ENCODE measurements at regions not wholly inside any gene's neighbourhood (a gene's known extent, or its start where the extent isn't known, plus 50 kb on each side); places are given as distances from the start of the nearest gene placed in this dataset.
A peak's percentile ranks its signal among the peaks of the same experiment; 100 is the strongest.

GRCh38 chr2:19545507-19545906, 187.1 kb upstream of the OSR1 start:
- H3K27ac ChIP-seq (ENCODE audit: control insufficient read depth, insufficient read depth) = no peak overlapping the region
- no peaks in the 10 kb centered on the region for H4K20me1 ChIP-seq (ENCODE audit: control insufficient read depth, insufficient read depth)
- H3K27me3 ChIP-seq (replicated peaks in 1 of 2; ENCODE audit: control insufficient read depth in 2 of 2, insufficient read depth in 2 of 2, low read length in 1 of 2) = no peaks in the 10 kb centered on the region; a peak in 1 of 4 replicates
- in situ Hi-C loops (cut with MboI) = no loop called here
- H3K4me3 ChIP-seq = no peak overlapping the region
- FAIRE-seq (peak; percentile 72), DNase-seq (ENCODE audit: low read depth, low spot score) (no peak), ATAC-seq (peak; percentile 79)
- no peaks in the 10 kb centered on the region for H3K36me3 ChIP-seq (ENCODE audit: control insufficient read depth in 2 of 2, insufficient read depth in 2 of 2, low read length in 1 of 2)
- no peaks in the 10 kb centered on the region for H3K9me3 ChIP-seq (replicated peaks; ENCODE audit: control insufficient read depth, insufficient read depth, low read length)
- RAD21 ChIA-PET (ENCODE audit: unreplicated experiment) = no interaction called here
- intact Hi-C loops (cut with micrococcal nuclease; ENCODE audit: unreplicated experiment) = loop anchor here (1.0 kb wide), 1 partner anchor 318 kb away; no protein-coding TSS in a partner anchor
- CTCF ChIA-PET = interaction anchor here (0.7 kb wide), 1 partner anchor 241 kb away, joined by 3 read pairs; no protein-coding TSS in a partner anchor
- SMC1A ChIA-PET (ENCODE audit: uncharacterized antibody, unreplicated experiment) = no interaction called here
- no peak overlapping the region for H3K4me2 ChIP-seq (ENCODE audit: control insufficient read depth, insufficient read depth)
- H2AFZ ChIP-seq (ENCODE audit: control insufficient read depth, low read depth, low read length) = no peak overlapping the region
- no TSS peak for BruUV-seq (replicated peaks)
- no peaks in the 10 kb centered on the region for H3K79me2 ChIP-seq (ENCODE audit: control insufficient read depth, insufficient read depth, low read length)
- TF ChIP-seq RAD21 (IDR thresholded peaks at IDR 0.05; ENCODE audit: insufficient read depth, low read depth, low read length) (peak; percentile 44), CTCF (IDR thresholded peaks at IDR 0.05 in 2 of 3, conservative IDR thresholded peaks at IDR 0.05 in 1 of 3; ENCODE audit: control insufficient read depth in 2 of 3, extremely low read depth in 1 of 3, insufficient read depth in 1 of 3, low read depth in 3 of 3, low read length in 3 of 3) (peak in 2 of 3 experiments; percentile 18 to 30; a peak in 3 of 6 replicates), NR2C2 (IDR thresholded peaks at IDR 0.05; ENCODE audit: borderline replicate concordance, control insufficient read depth, insufficient read length, low read depth) (no peak)
- H3K9ac ChIP-seq (ENCODE audit: control insufficient read depth, insufficient read depth, low read length) = no peak overlapping the region
- POLR2A ChIA-PET = no interaction called here
- 0% methylated on average over 4 of the region's 4 CpGs for WGBS (ENCODE audit: insufficient coverage, insufficient replicate concordance, low lambda C conversion rate, missing lambda C conversion rate)
- no peaks in the 10 kb centered on the region for H3K4me1 ChIP-seq (ENCODE audit: control insufficient read depth, insufficient read depth, low read length)

GRCh38 chr2:19543663-19544383, 185.4 kb upstream of the OSR1 start:
- Histone ChIP-seq H3K4me2 (ENCODE audit: control insufficient read depth, insufficient read depth) (no peak overlapping the region), H3K36me3 (ENCODE audit: control insufficient read depth in 2 of 2, insufficient read depth in 2 of 2, low read length in 1 of 2) (no peaks in the 10 kb centered on the region), H3K4me3 (no peak overlapping the region), H4K20me1 (ENCODE audit: control insufficient read depth, insufficient read depth) (no peaks in the 10 kb centered on the region), H3K79me2 (ENCODE audit: control insufficient read depth, insufficient read depth, low read length) (no peaks in the 10 kb centered on the region), H3K9ac (ENCODE audit: control insufficient read depth, insufficient read depth, low read length) (no peak overlapping the region), H3K27me3 (replicated peaks in 1 of 2; ENCODE audit: control insufficient read depth in 2 of 2, insufficient read depth in 2 of 2, low read length in 1 of 2) (no peaks in the 10 kb centered on the region; a peak in 1 of 4 replicates), H3K27ac (ENCODE audit: control insufficient read depth, insufficient read depth) (no peak overlapping the region), H3K4me1 (ENCODE audit: control insufficient read depth, insufficient read depth, low read length) (no peaks in the 10 kb centered on the region), H3K9me3 (replicated peaks; ENCODE audit: control insufficient read depth, insufficient read depth, low read length) (no peaks in the 10 kb centered on the region), H2AFZ (ENCODE audit: control insufficient read depth, low read depth, low read length) (no peak overlapping the region)
- DNase-seq (ENCODE audit: low read depth, low spot score) (no peak), FAIRE-seq (peak; percentile 13), ATAC-seq (no peak)
- RAD21 ChIA-PET (ENCODE audit: unreplicated experiment) = no interaction called here
- BruUV-seq (replicated peaks) = no TSS peak
- in situ Hi-C loops (cut with MboI) (no loop called here), intact Hi-C loops (cut with micrococcal nuclease; ENCODE audit: unreplicated experiment) (no loop called here)
- SMC1A ChIA-PET (ENCODE audit: uncharacterized antibody, unreplicated experiment) = no interaction called here
- WGBS (ENCODE audit: insufficient coverage, insufficient replicate concordance, low lambda C conversion rate, missing lambda C conversion rate) = 15% methylated on average over 2 of the region's 2 CpGs
- CTCF ChIA-PET = interaction anchor here (0.8 kb wide), 1 partner anchor 319 kb away, joined by 3 read pairs; no protein-coding TSS in a partner anchor
- POLR2A ChIA-PET = no interaction called here
- TF ChIP-seq MLLT1 (IDR thresholded peaks at IDR 0.05) (no peak), ZBED1 (IDR thresholded peaks at IDR 0.05; ENCODE audit: borderline replicate concordance) (no peak), SIX5 (IDR thresholded peaks at IDR 0.05; ENCODE audit: low read depth, low read length, severe bottlenecking) (no peak), ZNF592 (IDR thresholded peaks at IDR 0.05) (no peak)

All from GM12878 (cell line).